Mucosa of rectum (tissue), 2 donors: ENCODE measurements at regions not wholly inside any gene's neighbourhood (a gene's known extent, or its start where the extent isn't known, plus 50 kb on each side); places are given as distances from the start of the nearest gene placed in this dataset.
"Not testable (repeated sequence)": the region's sequence is repeated elsewhere in the genome, so short reads cannot be mapped to it uniquely, and the experiment has no call there.

ENCODE experiments used
- H3K27ac ChIP-seq, 2 donors: one replicate each; pipeline ENCODE4 v1.7.0; 2013; ENCODE audit warnings: inconsistent platforms in 2 of 2, low read depth in 2 of 2, low read length in 2 of 2
- H3K27me3 ChIP-seq, 2 donors: one replicate each; pipeline ENCODE4 v1.7.0; 2013; ENCODE audit warnings: low read length in 2 of 2; ENCODE audit not compliant: control insufficient read depth in 2 of 2, insufficient read depth in 2 of 2
- H3K36me3 ChIP-seq, 2 donors: one replicate each; pipeline ENCODE4 v1.7.0; 2013; ENCODE audit warnings: low read length in 2 of 2; ENCODE audit not compliant: control insufficient read depth in 2 of 2, insufficient read depth in 2 of 2
- H3K4me1 ChIP-seq, 2 donors: one replicate each; pipeline ENCODE4 v1.7.0; 2013; ENCODE audit warnings: low read length in 2 of 2, mild to moderate bottlenecking in 1 of 2; ENCODE audit not compliant: control insufficient read depth in 2 of 2, insufficient read depth in 2 of 2
- H3K4me3 ChIP-seq, 2 donors: one replicate each; pipeline ENCODE4 v1.7.0; 2013; ENCODE audit warnings: low read length in 2 of 2
- H3K9ac ChIP-seq, 2 donors: one replicate each; pipeline ENCODE4 v1.7.0; 2013; ENCODE audit warnings: low read length in 2 of 2, low read depth in 1 of 2, mild to moderate bottlenecking in 1 of 2
- H3K9me3 ChIP-seq, 2 donors: one replicate each; pipeline ENCODE4 v1.7.0; 2013; ENCODE audit warnings: low read length in 2 of 2; ENCODE audit not compliant: control insufficient read depth in 2 of 2
- donor health status: healthy.
- donor health status: Normal muscosa, but diverticular disease.

GRCh38 chr1:120232834-120233660 is 56.7 kb upstream of the SEC22B start:
- H3K27ac ChIP-seq, H3K4me3 ChIP-seq: not testable (repeated sequence)

GRCh38 chr1:120229835-120230234 is 53.5 kb upstream of the SEC22B start:
- not testable (repeated sequence) for H3K36me3 ChIP-seq

More at GRCh38 chr1:120232834-120233660, 56.7 kb upstream of the SEC22B start:
- H3K27me3 ChIP-seq, H3K9me3 ChIP-seq, H3K9ac ChIP-seq, H3K4me1 ChIP-seq, H3K36me3 ChIP-seq: not testable (repeated sequence)

More at GRCh38 chr1:120229835-120230234, 53.5 kb upstream of the SEC22B start:
- not testable (repeated sequence) for H3K27ac ChIP-seq, H3K9ac ChIP-seq, H3K9me3 ChIP-seq, H3K27me3 ChIP-seq, H3K4me1 ChIP-seq, H3K4me3 ChIP-seq
